Keratinocyte (primary cell): ENCODE measurements at regions not wholly inside any gene's neighbourhood (a gene's known extent, or its start where the extent isn't known, plus 50 kb on each side); places are given as distances from the start of the nearest gene placed in this dataset.

Source experiments
- DNase-seq: peaks from one replicate; pipeline ENCODE4 v3.0.0-alpha.2; 2011; ENCODE audit warnings: low read depth, missing footprints, low spot score
- FAIRE-seq: peaks from 2 replicates; lab custom pipeline; 2011; peaks lifted over from hg19 to GRCh38; lab: Jason Lieb, UNC
- H2AFZ ChIP-seq: 2 replicates; pipeline ENCODE4 v1.6.0; 2012; ENCODE audit warnings: low read length, control low read depth, inconsistent platforms; ENCODE audit not compliant: control insufficient read depth
- H3K27ac ChIP-seq: 2 replicates; pipeline ENCODE4 v1.5.1; 2011; ENCODE audit warnings: low read length; ENCODE audit not compliant: control insufficient read depth, insufficient read depth
- H3K27me3 ChIP-seq: 3 replicates; pipeline ENCODE4 v1.6.0; 2011; ENCODE audit warnings: low read length; ENCODE audit not compliant: control insufficient read depth, insufficient read depth; ENCODE audit errors: extremely low read depth
- H3K36me3 ChIP-seq, 2 experiments: 2 replicates in 1 of 2; 3 replicates in 1 of 2; pipeline ENCODE4 v1.5.1; 2011; ENCODE audit warnings: low read length in 2 of 2, mild to moderate bottlenecking in 1 of 2; ENCODE audit not compliant: control insufficient read depth in 2 of 2, insufficient read depth in 2 of 2; ENCODE audit errors: extremely low read depth in 1 of 2
- H3K4me1 ChIP-seq: 3 replicates; pipeline ENCODE4 v1.5.1; 2011; ENCODE audit warnings: low read length; ENCODE audit not compliant: control insufficient read depth, insufficient read depth; ENCODE audit errors: extremely low read depth
- H3K4me2 ChIP-seq: 3 replicates; pipeline ENCODE4 v1.6.0; 2011; ENCODE audit warnings: low read depth, low read length; ENCODE audit not compliant: control insufficient read depth, insufficient read depth; ENCODE audit errors: extremely low read depth
- H3K4me3 ChIP-seq, 3 experiments: fragments of 200-600 bp in 1 of 3; sonication (generic) in 1 of 3; 2 replicates in 2 of 3; 3 replicates in 1 of 3; pipeline ENCODE4 v1.5.1; 2011 to 2016; ENCODE audit warnings: low read length in 3 of 3, mild to moderate bottlenecking in 3 of 3, control low read depth in 2 of 3, inconsistent platforms in 1 of 3, low read depth in 1 of 3, mixed read lengths in 1 of 3, mixed run types in 1 of 3, moderate library complexity in 1 of 3; ENCODE audit not compliant: control insufficient read depth in 2 of 3, insufficient read depth in 2 of 3; ENCODE audit errors: extremely low read depth in 1 of 3
- H3K79me2 ChIP-seq: 2 replicates; pipeline ENCODE4 v1.6.0; 2012; ENCODE audit warnings: low read length; ENCODE audit not compliant: control insufficient read depth, insufficient read depth
- H3K9ac ChIP-seq: 3 replicates; pipeline ENCODE4 v1.6.0; 2011; ENCODE audit warnings: low read length; ENCODE audit not compliant: control insufficient read depth, insufficient read depth; ENCODE audit errors: extremely low read depth
- H3K9me1 ChIP-seq: 3 replicates; pipeline ENCODE4 v1.6.0; 2011; ENCODE audit warnings: low read length; ENCODE audit not compliant: control insufficient read depth, insufficient read depth; ENCODE audit errors: extremely low read depth
- H3K9me3 ChIP-seq: 2 replicates; pipeline ENCODE4 v1.5.1; 2012; ENCODE audit warnings: low read depth, low read length; ENCODE audit not compliant: control insufficient read depth
- H4K20me1 ChIP-seq: 3 replicates; pipeline ENCODE4 v1.6.0; 2011; ENCODE audit warnings: low read length; ENCODE audit not compliant: control insufficient read depth, insufficient read depth; ENCODE audit errors: extremely low read depth
- CTCF ChIP-seq, 3 experiments: IDR thresholded peaks in 1 of 3; conservative IDR thresholded peaks in 1 of 3; optimal IDR thresholded peaks in 1 of 3; 2 replicates in 2 of 3; 3 replicates in 1 of 3; pipeline versions ENCODE3 to v1.5.1; 2011; ENCODE audit warnings: low read length in 3 of 3, mild to moderate bottlenecking in 3 of 3, moderate library complexity in 2 of 3, control low read depth in 1 of 3, inconsistent platforms in 1 of 3; ENCODE audit not compliant: insufficient read depth in 2 of 3; ENCODE audit errors: extremely low read depth in 1 of 3
- EZH2 ChIP-seq: IDR thresholded peaks from one replicate; pipeline ENCODE4 v1.6.1; 2012; ENCODE audit warnings: inconsistent platforms, mild to moderate bottlenecking, low read length, moderate library complexity
- dilution Hi-C: fragments of 300-500 bp; cut with MboI; formaldehyde crosslinking; loops from one replicate; pipeline ENCODE4 v1.7.0; 2020; ENCODE audit warnings: low sequenced_read_pairs; ENCODE audit not compliant: extremely low pct_ligation_motif_present

GRCh38 chr3:110530902-110531301 lies 540.7 kb upstream of the NECTIN3 start:
- no peaks in the 10 kb centered on the region for H4K20me1 ChIP-seq
- H3K9ac ChIP-seq = no peak overlapping the region
- H3K27ac ChIP-seq = no peak overlapping the region
- H3K9me1 ChIP-seq = no peaks in the 10 kb centered on the region
- no peaks in the 10 kb centered on the region for H3K36me3 ChIP-seq
- FAIRE-seq = no peak
- TF ChIP-seq CTCF (optimal IDR thresholded peaks at IDR 0.05 in 1 of 3, IDR thresholded peaks at IDR 0.05 in 1 of 3, conservative IDR thresholded peaks at IDR 0.05 in 1 of 3; ENCODE audit: extremely low read depth in 1 of 3, insufficient read depth in 2 of 3, low read length in 3 of 3) (no peak), EZH2 (no peak)
- DNase-seq = no peak
- H3K4me2 ChIP-seq = no peak overlapping the region
- no peaks in the 10 kb centered on the region for H3K79me2 ChIP-seq
- no peaks in the 10 kb centered on the region for H3K9me3 ChIP-seq
- dilution Hi-C loops = no loop called here
- no peaks in the 10 kb centered on the region for H3K27me3 ChIP-seq
- H3K4me3 ChIP-seq = no peak overlapping the region
- no peak overlapping the region for H2AFZ ChIP-seq
- peaks cover 18% of the 10 kb centered on the region for H3K4me1 ChIP-seq

GRCh38 chr3:110533089-110533488 lies 538.5 kb upstream of the NECTIN3 start:
- Histone ChIP-seq H3K27me3 (no peaks in the 10 kb centered on the region), H2AFZ (no peak overlapping the region), H3K9me3 (no peaks in the 10 kb centered on the region), H3K79me2 (no peaks in the 10 kb centered on the region), H3K27ac (no peak overlapping the region), H3K36me3 (no peaks in the 10 kb centered on the region), H3K4me3 (no peak overlapping the region), H3K4me1 (peaks cover under 1% of the 10 kb centered on the region), H4K20me1 (no peaks in the 10 kb centered on the region), H3K9ac (no peak overlapping the region), H3K9me1 (no peaks in the 10 kb centered on the region), H3K4me2 (no peak overlapping the region)
- FAIRE-seq (no peak), DNase-seq (no peak)
- dilution Hi-C loops = no loop called here
- no peak for TF ChIP-seq CTCF (optimal IDR thresholded peaks at IDR 0.05 in 1 of 3, IDR thresholded peaks at IDR 0.05 in 1 of 3, conservative IDR thresholded peaks at IDR 0.05 in 1 of 3; ENCODE audit: extremely low read depth in 1 of 3, insufficient read depth in 2 of 3, low read length in 3 of 3)
- TF ChIP-seq EZH2 = no peak
